Activated CD4-positive, alpha-beta memory T cell treated with anti-CD3 and anti-CD28 coated beads, Interleukin-2, amount 10 ng/mL, durations not matched to agents 7 days and 5 days (primary cell): ENCODE measurements at regions not wholly inside any gene's neighbourhood (a gene's known extent, or its start where the extent isn't known, plus 50 kb on each side); places are given as distances from the start of the nearest gene placed in this dataset.

Source experiments
- CTCF ChIA-PET: fragments of 350-600 bp; sonication (Branson Sonifier 250); formaldehyde crosslinking; loops from one replicate; lab custom pipeline; 2021; ENCODE audit warnings: antibody characterized with exemption, inconsistent platforms; lab: Charles Lee
- POLR2A ChIA-PET: fragments of 350-600 bp; sonication (Branson Sonifier 250); formaldehyde crosslinking; loops from one replicate; lab custom pipeline; 2021; ENCODE audit warnings: antibody characterized with exemption; lab: Charles Lee
- DNase-seq: peaks from one replicate; pipeline ENCODE4 v3.0.0-alpha.2; 2020
- H3K27ac Mint-ChIP-seq: one replicate; pipeline ENCODE4 v1.8.0; 2021; ENCODE audit warnings: mild to moderate bottlenecking, mixed read lengths
- H3K27me3 Mint-ChIP-seq: one replicate; pipeline ENCODE4 v1.8.0; 2021; ENCODE audit warnings: mixed read lengths
- H3K36me3 Mint-ChIP-seq: one replicate; pipeline ENCODE4 v1.8.0; 2021; ENCODE audit warnings: low read depth, mixed read lengths
- H3K4me1 Mint-ChIP-seq: one replicate; pipeline ENCODE4 v1.8.0; 2021; ENCODE audit warnings: mixed read lengths
- H3K4me3 Mint-ChIP-seq: one replicate; pipeline ENCODE4 v1.8.0; 2021; ENCODE audit warnings: mild to moderate bottlenecking, mixed read lengths
- H3K9me3 Mint-ChIP-seq: one replicate; pipeline ENCODE4 v1.8.0; 2021; ENCODE audit warnings: mixed read lengths

GRCh38 chr4:180391613-180392012, 1851.6 kb upstream of the TENM3 start:
- H3K4me3 Mint-ChIP-seq = no peak overlapping the region
- H3K27me3 Mint-ChIP-seq = no peaks in the 10 kb centered on the region
- H3K9me3 Mint-ChIP-seq = no peaks in the 10 kb centered on the region
- ChIA-PET CTCF (no interaction called here), POLR2A (no interaction called here)
- no peak for DNase-seq
- no peaks in the 10 kb centered on the region for H3K36me3 Mint-ChIP-seq
- H3K4me1 Mint-ChIP-seq = no peaks in the 10 kb centered on the region
- no peak overlapping the region for H3K27ac Mint-ChIP-seq

- H3K27me3 Mint-ChIP-seq = no peaks in the 10 kb centered on the region
- H3K9me3 Mint-ChIP-seq = no peaks in the 10 kb centered on the region
- H3K4me3 Mint-ChIP-seq = no peak overlapping the region
- ChIA-PET CTCF (no interaction called here), POLR2A (no interaction called here)
- no peak overlapping the region for H3K27ac Mint-ChIP-seq
- H3K4me1 Mint-ChIP-seq = no peaks in the 10 kb centered on the region
- no peaks in the 10 kb centered on the region for H3K36me3 Mint-ChIP-seq
- DNase-seq = no peak
Observed at GRCh38 chr4:180394312-180394711, 1848.9 kb upstream of the TENM3 start.

DNA sequence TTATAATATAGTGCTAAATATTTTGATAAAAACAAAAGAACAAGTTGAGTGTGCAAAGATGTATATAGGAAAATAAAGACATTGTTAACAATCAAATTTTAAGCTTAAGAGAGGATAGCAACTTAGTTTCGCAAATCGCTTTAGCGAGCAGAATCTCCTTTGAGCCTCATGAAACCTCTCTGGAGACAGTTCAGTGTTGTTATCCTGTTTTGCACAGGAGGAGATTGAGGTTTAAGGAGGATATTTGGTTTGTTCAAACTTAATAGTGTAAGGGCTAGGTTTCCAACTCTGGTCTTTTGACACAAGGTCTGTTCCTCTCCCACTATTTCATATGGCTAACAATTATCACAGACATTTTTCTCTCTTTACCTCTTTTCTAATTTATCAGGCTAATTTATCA, 1848.5 kb upstream of the TENM3 start:
- no peak for DNase-seq
- Mint-ChIP-seq H3K27ac (no peak overlapping the region), H3K4me1 (no peaks in the 10 kb centered on the region), H3K27me3 (no peaks in the 10 kb centered on the region), H3K36me3 (no peaks in the 10 kb centered on the region), H3K9me3 (no peaks in the 10 kb centered on the region), H3K4me3 (no peak overlapping the region)
- ChIA-PET POLR2A (no interaction called here), CTCF (no interaction called here)

GRCh38 chr4:180398564-180398963, 1844.6 kb upstream of the TENM3 start:
- Mint-ChIP-seq H3K27ac (no peak overlapping the region), H3K4me3 (no peak overlapping the region), H3K27me3 (no peaks in the 10 kb centered on the region), H3K4me1 (no peaks in the 10 kb centered on the region), H3K9me3 (peaks cover 10% of the 10 kb centered on the region), H3K36me3 (no peaks in the 10 kb centered on the region)
- DNase-seq = no peak
- CTCF ChIA-PET = no interaction called here
- POLR2A ChIA-PET = no interaction called here

DNA sequence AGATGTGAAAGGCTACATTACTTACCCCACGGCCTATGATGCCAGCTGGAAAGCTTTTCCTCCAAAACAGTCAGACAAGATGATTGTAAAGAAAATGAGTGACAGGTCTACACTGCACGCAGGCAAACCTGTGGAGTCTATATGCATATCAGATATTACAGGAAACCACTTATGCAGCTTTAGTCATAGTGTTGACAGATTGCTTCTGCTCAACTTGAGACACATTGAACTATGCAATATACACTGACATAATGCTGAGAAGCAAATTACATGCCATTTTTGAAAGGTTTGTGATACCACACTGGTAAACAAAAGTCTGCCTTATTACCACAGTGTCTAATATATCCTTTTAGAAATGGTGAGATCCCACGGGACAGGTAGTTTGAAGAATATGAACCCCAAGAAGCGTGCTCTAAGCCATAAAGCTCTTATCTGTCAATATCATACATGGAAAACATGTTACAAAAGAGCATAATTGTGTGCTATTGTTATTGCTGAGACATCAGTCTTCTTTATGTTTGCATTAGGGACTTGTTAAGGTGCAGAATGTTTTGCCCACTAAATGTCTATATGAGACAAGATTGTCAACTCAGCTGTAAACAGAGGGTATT, 1835.8 kb upstream of the TENM3 start:
- POLR2A ChIA-PET = no interaction called here
- Mint-ChIP-seq H3K27ac (no peak overlapping the region), H3K4me3 (no peak overlapping the region), H3K27me3 (no peaks in the 10 kb centered on the region), H3K9me3 (peaks cover 6% of the 10 kb centered on the region), H3K36me3 (no peaks in the 10 kb centered on the region), H3K4me1 (no peaks in the 10 kb centered on the region)
- DNase-seq = no peak
- CTCF ChIA-PET = no interaction called here

GRCh38 chr4:180418819-180419531, 1824.2 kb upstream of the TENM3 start:
- no peaks in the 10 kb centered on the region for H3K4me1 Mint-ChIP-seq
- H3K36me3 Mint-ChIP-seq = no peaks in the 10 kb centered on the region
- no peak overlapping the region for H3K27ac Mint-ChIP-seq
- no peaks in the 10 kb centered on the region for H3K9me3 Mint-ChIP-seq
- no peak for DNase-seq
- H3K27me3 Mint-ChIP-seq = no peaks in the 10 kb centered on the region
- ChIA-PET POLR2A (no interaction called here), CTCF (no interaction called here)
- H3K4me3 Mint-ChIP-seq = no peak overlapping the region

GRCh38 chr4:180422989-180423711, 1820.1 kb upstream of the TENM3 start:
- ChIA-PET POLR2A (no interaction called here), CTCF (no interaction called here)
- no peaks in the 10 kb centered on the region for H3K9me3 Mint-ChIP-seq
- H3K4me3 Mint-ChIP-seq = no peak overlapping the region
- H3K27ac Mint-ChIP-seq = no peak overlapping the region
- H3K36me3 Mint-ChIP-seq = no peaks in the 10 kb centered on the region
- H3K27me3 Mint-ChIP-seq = no peaks in the 10 kb centered on the region
- no peaks in the 10 kb centered on the region for H3K4me1 Mint-ChIP-seq
- no peak for DNase-seq

GRCh38 chr4:180423712-180424057, 1819.5 kb upstream of the TENM3 start:
- POLR2A ChIA-PET = no interaction called here
- H3K27ac Mint-ChIP-seq = no peak overlapping the region

GRCh38 chr4:180426938-180427337, 1816.3 kb upstream of the TENM3 start:
- no peaks in the 10 kb centered on the region for H3K4me1 Mint-ChIP-seq
- no peak overlapping the region for H3K27ac Mint-ChIP-seq
- DNase-seq = no peak
- ChIA-PET POLR2A (no interaction called here), CTCF (no interaction called here)
- no peaks in the 10 kb centered on the region for H3K27me3 Mint-ChIP-seq
- H3K36me3 Mint-ChIP-seq = no peaks in the 10 kb centered on the region
- H3K9me3 Mint-ChIP-seq = peaks cover 5% of the 10 kb centered on the region
- no peak overlapping the region for H3K4me3 Mint-ChIP-seq

More at GRCh38 chr4:180423712-180424057, 1819.5 kb upstream of the TENM3 start:
- CTCF ChIA-PET = no interaction called here
- H3K9me3 Mint-ChIP-seq = no peaks in the 10 kb centered on the region
- H3K27me3 Mint-ChIP-seq = no peaks in the 10 kb centered on the region
- no peaks in the 10 kb centered on the region for H3K4me1 Mint-ChIP-seq
- H3K4me3 Mint-ChIP-seq = no peak overlapping the region
- H3K36me3 Mint-ChIP-seq = no peaks in the 10 kb centered on the region
- no peak for DNase-seq

- ChIA-PET CTCF (no interaction called here), POLR2A (no interaction called here)
- H3K27ac Mint-ChIP-seq = no peak overlapping the region
- H3K36me3 Mint-ChIP-seq = no peaks in the 10 kb centered on the region
- no peaks in the 10 kb centered on the region for H3K4me1 Mint-ChIP-seq
- peaks cover 5% of the 10 kb centered on the region for H3K9me3 Mint-ChIP-seq
- H3K4me3 Mint-ChIP-seq = no peak overlapping the region
- no peaks in the 10 kb centered on the region for H3K27me3 Mint-ChIP-seq
- DNase-seq = no peak
Observed at GRCh38 chr4:180430283-180430682, 1812.9 kb upstream of the TENM3 start.

DNA sequence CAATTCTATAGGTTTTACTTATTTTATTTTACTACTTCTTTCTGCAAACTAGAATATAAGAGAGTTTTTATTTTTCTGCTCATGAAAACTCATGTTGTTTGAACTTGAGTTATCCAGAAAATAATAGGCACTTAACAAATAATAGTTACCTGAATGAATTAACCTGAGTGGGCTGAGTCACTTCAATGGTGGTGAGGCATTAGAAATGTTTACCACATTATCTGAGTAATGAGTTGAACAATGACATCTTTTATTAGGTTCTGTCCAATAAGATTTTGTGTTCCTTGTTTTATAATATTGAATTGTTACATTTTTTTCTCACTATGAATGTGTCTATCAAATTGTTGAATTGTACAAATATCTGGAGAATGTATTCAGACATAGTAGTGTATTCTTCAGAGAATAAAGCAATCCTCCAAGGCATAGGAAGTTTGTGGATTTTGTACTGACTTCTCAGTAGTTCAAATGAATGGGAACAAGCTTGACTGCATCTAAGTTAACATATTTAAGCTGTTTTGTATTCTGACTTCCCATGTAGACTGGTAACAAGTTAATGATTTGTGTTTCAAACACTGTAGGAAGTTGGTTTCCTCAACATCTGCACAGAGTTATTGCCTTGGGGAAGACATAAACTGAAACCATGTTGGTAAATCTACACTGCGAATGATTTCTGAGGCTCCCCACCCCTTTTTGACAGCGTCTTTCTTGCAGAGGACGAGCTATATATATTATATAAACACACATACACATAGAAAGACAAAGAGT, 1808.9 kb upstream of the TENM3 start:
- H3K27ac Mint-ChIP-seq = no peak overlapping the region
- no peaks in the 10 kb centered on the region for H3K27me3 Mint-ChIP-seq
- no peak overlapping the region for H3K4me3 Mint-ChIP-seq
- ChIA-PET CTCF (no interaction called here), POLR2A (no interaction called here)
- peaks cover 5% of the 10 kb centered on the region for H3K9me3 Mint-ChIP-seq
- no peak for DNase-seq
- no peaks in the 10 kb centered on the region for H3K4me1 Mint-ChIP-seq
- H3K36me3 Mint-ChIP-seq = no peaks in the 10 kb centered on the region

- no peak overlapping the region for H3K27ac Mint-ChIP-seq
- no peaks in the 10 kb centered on the region for H3K4me1 Mint-ChIP-seq
- ChIA-PET POLR2A (no interaction called here), CTCF (no interaction called here)
- DNase-seq = no peak
- H3K36me3 Mint-ChIP-seq = no peaks in the 10 kb centered on the region
- no peak overlapping the region for H3K4me3 Mint-ChIP-seq
- H3K27me3 Mint-ChIP-seq = no peaks in the 10 kb centered on the region
- H3K9me3 Mint-ChIP-seq = peaks cover 4% of the 10 kb centered on the region
Observed at GRCh38 chr4:180436361-180436760, 1806.8 kb upstream of the TENM3 start.

GRCh38 chr4:180437601-180438000, 1805.6 kb upstream of the TENM3 start:
- Mint-ChIP-seq H3K9me3 (peaks cover 4% of the 10 kb centered on the region), H3K27ac (no peak overlapping the region), H3K4me1 (no peaks in the 10 kb centered on the region), H3K36me3 (no peaks in the 10 kb centered on the region), H3K4me3 (no peak overlapping the region), H3K27me3 (no peaks in the 10 kb centered on the region)
- POLR2A ChIA-PET = no interaction called here
- DNase-seq = no peak
- CTCF ChIA-PET = no interaction called here
